ENCODE measurements at regions not wholly inside any gene's neighbourhood (a gene's known extent, or its start where the extent isn't known, plus 50 kb on each side); places are given as distances from the start of the nearest gene placed in this dataset.

GRCh38 chr17:72476575-72476986 is 355.8 kb downstream of the SOX9 start:
- no peak for DNase-seq

DNA sequence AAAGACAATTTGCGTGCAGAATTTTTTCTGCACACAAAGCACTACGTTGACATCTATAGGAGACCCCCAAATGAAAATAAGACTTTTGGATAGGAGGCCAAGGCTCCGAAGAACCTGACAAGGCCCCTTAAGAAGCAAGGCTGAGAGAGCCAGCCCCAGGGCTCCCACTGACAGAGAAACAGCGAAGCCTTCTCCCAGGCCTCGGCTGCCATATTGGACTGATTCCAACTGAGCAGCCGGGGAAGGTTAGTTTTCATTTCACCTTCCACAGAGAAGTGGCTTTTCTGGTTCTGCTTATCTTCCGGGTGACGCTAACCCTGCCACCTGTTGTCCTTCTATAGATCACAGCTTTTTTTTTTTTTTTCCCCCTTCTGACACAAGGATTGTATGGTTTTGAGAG is 356.7 kb downstream of the SOX9 start:
- DNase-seq = no peak

GRCh38 chr17:72479113-72479512 is 358.3 kb downstream of the SOX9 start:
- no peak for DNase-seq

DNA sequence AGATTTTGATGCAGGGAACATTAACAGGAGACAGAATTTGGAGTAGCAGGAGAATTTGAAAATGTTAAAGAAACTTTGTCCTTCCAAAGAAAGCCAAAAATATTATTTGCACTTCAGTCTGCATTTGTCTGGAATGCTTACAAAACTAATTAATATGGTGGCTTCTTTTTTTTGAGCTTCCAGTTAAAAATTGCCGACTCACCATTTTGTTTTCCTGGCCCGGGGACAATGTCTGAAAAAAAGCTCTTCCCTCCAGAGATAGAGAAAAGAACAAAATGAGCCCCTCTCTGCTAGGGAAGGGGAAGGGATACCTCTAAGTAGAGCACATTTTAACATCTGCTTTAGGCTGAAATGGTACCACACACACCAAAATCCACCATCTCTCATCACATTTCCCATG is 360.8 kb downstream of the SOX9 start:
- no peak for DNase-seq

- DNase-seq = no peak
Measured at GRCh38 chr17:72485596-72485995, 364.8 kb downstream of the SOX9 start.

GRCh38 chr17:72486806-72487205 is 366.0 kb downstream of the SOX9 start:
- no peak for DNase-seq

GRCh38 chr17:72487731-72488494 is 367.1 kb downstream of the SOX9 start:
- no peak for DNase-seq

GRCh38 chr17:72488555-72489271 is 367.9 kb downstream of the SOX9 start:
- DNase-seq = no peak

- no peak for DNase-seq
Measured at GRCh38 chr17:72489272-72489641, 368.4 kb downstream of the SOX9 start.

GRCh38 chr17:72491102-72491501 is 370.3 kb downstream of the SOX9 start:
- DNase-seq = no peak

- no peak for DNase-seq
Measured at GRCh38 chr17:72492494-72492893, 371.7 kb downstream of the SOX9 start.

GRCh38 chr17:72492941-72493340 is 372.1 kb downstream of the SOX9 start:
- DNase-seq = no peak

GRCh38 chr17:72494566-72494965 is 373.7 kb downstream of the SOX9 start:
- no peak for DNase-seq

- no peak for DNase-seq
Measured at GRCh38 chr17:72496461-72496860, 375.6 kb downstream of the SOX9 start.

GRCh38 chr17:72497915-72498314 is 377.1 kb downstream of the SOX9 start:
- DNase-seq = no peak

DNA sequence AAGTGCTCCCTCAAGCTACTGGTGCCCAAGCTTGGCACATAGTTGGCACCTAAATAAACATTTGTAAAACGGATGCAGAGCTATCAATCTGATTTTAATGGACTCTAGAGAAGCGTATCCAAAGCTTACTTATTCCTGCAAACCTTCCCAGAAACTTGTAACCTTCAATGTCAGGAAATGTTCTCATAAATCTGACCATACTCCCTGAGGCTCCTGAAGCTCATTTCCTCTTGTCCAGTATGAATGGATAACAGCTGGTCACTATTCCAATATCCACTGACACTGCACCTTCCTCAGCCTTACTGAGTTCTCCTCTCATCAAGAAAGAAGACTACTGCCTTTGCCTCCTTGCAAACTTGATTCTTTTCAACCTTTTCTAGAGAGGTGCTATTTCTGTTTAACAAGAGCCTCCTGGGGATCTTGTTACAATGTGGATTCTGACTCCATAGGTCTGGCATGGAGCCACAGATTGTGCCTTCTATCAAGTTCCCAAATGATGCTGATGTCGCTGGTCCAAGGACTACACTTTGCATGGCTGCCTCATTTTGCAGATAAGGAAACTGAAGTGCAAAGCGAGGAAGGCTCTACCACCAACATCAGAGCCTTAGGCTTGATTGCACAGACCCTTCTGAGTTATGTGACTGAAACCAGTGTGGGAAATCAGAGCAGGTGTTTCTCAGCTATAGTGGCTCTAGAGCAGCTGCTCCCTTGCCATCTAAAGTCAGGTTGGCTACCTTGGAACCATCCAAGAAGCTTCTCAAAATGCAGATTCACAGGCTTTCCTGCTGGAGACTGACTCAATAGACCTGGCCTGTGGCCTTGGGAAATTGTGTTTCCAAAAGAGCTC is 377.8 kb downstream of the SOX9 start:
- DNase-seq = no peak

DNA sequence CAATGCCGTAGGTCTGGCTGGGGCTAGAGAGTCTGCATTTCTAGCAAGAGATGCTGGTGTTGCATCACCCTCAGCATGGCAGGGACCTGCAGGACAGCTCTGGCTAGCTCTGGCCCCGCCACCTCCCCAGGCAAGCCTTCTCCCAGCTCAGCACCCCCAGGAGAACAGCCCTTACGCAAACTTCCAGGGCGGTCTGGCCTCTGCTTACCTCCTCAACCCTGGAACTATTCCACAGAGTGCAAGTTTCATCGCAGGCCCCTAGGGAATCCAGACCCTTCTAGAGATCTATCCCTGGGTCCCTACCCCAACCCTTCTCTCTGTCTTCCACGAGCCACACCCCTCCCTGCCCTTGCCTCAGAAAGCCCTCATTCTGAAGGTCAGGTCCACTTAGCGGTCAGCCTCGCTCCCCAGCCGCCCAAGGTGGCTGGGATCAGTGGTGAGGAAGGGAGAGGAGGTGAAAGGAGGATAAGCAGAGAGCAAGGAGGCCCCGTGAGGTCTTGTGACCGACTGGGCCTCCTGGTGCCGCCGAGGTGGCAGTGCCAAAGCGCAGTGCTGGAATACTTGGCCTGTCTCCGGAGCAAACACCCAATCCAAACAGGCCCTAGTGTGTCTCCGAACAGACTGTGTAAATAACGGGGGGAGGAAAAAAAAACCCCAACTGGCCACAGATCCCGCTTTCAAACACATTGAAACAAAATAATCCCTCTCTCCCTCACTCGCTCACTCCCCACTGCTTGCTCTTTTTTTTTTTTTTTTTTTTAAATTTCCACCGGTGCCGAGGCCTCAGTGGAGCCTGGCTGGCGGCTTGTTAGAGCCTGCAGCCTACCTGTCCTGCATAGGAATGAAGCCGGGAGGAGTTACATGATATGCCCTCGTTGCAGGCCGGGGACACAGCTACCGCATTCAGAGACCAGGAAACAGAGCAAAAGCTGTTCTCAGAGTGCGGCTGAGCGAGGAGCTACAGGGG is 380.9 kb downstream of the SOX9 start:
- no peak for DNase-seq

GRCh38 chr17:72502371-72503341 is 381.8 kb downstream of the SOX9 start:
- DNase-seq = peak; percentile 44

DNA sequence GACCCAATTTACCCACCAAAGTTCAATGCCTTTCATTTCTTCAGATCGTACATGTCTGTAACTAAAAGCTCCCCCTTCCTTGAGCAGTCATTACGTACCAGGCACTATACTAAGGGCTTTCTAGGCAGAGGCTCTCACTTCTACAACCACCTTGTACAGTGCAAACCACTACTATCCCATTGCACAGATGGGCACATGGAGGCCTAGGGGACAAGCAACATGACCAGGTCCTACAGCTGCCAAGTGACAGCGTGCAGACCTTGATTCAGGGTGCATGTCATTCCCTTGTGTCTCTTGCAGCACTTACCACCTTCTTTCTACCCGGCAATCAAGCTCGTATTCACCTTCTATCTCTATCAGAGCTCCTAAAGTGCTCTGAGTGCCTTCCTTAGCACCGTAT is 382.7 kb downstream of the SOX9 start:
- no peak for DNase-seq

DNA sequence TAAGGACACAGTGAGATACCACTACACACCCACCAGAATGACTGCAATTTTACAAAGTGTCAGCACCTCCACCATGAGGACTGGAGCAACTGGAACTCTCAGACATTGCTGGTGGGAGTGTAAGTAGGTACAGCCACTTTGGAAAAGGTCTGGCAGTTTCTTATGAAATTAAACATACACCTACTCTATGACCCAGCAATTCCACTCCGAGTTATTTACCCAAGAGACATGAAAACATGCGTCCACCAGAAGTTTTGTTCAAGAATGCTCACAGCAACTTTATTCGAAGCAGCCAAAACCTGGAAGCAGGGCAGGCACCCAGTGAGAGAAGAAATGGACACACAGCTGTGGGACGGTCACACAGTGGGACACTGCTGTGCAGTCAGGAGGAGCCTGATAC is 384.0 kb downstream of the SOX9 start:
- DNase-seq = no peak

DNA sequence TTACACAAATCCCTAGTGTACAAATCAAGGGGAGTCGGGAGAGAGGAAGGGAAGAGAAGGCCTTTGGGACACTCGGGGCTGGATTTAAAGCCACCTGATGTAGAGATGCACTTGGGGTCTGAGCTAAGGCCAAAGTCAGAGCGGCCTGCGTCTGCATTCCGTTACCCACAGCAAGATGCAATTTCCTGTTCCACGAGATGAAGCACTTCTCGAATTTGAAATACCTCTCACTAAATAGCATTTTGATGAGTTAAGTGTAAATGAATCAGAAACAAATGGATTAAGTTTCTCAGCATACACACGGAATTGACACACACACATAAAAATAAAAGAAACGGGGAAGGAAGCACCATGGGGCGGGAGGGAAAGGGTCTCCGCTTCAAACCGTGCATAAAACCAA is 386.0 kb downstream of the SOX9 start:
- peak; percentile 51 for DNase-seq

All from fibroblast of skin of scalp (primary cell).